ENCODE measurements at regions not wholly inside any gene's neighbourhood (a gene's known extent, or its start where the extent isn't known, plus 50 kb on each side); places are given as distances from the start of the nearest gene placed in this dataset.
"Not testable (repeated sequence)": the region's sequence is repeated elsewhere in the genome, so short reads cannot be mapped to it uniquely, and the experiment has no call there.

DNA sequence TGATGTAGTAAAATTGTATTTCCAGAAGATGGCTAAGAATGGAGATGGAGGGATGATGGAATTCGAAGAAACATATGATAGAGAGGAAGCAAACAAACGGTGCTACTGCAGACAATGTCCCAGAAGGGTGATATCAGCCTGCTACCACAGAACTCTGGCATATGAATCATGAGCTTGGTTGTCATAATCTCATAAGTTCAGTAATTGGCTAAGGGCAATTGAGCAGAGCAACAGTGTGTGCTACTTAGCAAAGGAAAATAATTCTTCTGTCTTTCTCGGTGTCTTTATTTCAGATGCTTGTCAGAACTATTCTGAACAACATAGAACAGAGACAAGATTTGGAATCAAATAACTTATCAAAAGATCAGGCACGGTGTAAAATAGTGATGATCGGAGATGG lies 407.3 kb downstream of the GBE1 start:
- Histone ChIP-seq H3K36me3 (ENCODE audit: insufficient read depth, low read length) (no peaks in the 10 kb centered on the region), H3K4me3 (ENCODE audit: low read length) (no peak overlapping the region), H3K4me2 (ENCODE audit: low read length) (no peak overlapping the region), H3K4me1 (ENCODE audit: control insufficient read depth, insufficient read depth, low read length) (no peaks in the 10 kb centered on the region), H3K9me3 (replicated peaks; ENCODE audit: low read length) (no peaks in the 10 kb centered on the region), H3K27me3 (ENCODE audit: control insufficient read depth, insufficient read depth, low read length) (no peaks in the 10 kb centered on the region), H3K9ac (ENCODE audit: low read depth, low read length) (no peak overlapping the region)

DNA sequence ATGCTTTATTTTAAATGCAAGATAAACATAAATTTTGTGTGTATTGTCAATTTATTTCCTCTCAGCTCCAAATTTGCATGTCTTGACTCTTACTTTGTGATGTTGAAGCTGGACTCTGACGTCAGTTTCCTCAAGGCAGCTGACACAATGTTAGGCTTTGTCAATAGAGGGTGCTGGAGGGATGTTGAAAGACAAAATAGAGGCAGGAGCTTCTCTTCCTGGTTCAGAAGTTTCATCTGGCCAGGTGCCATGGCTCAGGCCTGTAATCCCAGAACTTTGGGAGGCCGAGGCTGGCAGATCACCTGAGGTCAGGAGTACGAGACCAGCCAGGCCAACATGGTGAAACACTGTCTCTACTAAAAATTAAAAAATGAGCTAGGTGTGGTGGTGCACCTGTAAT lies 408.6 kb downstream of the GBE1 start:
- Histone ChIP-seq H3K4me2 (ENCODE audit: low read length) (no peak overlapping the region), H3K9ac (ENCODE audit: low read depth, low read length) (no peak overlapping the region), H3K27me3 (ENCODE audit: control insufficient read depth, insufficient read depth, low read length) (no peaks in the 10 kb centered on the region), H3K4me3 (ENCODE audit: low read length) (no peak overlapping the region), H3K36me3 (ENCODE audit: insufficient read depth, low read length) (no peaks in the 10 kb centered on the region), H3K9me3 (replicated peaks; ENCODE audit: low read length) (no peaks in the 10 kb centered on the region), H3K4me1 (ENCODE audit: control insufficient read depth, insufficient read depth, low read length) (no peaks in the 10 kb centered on the region)

DNA sequence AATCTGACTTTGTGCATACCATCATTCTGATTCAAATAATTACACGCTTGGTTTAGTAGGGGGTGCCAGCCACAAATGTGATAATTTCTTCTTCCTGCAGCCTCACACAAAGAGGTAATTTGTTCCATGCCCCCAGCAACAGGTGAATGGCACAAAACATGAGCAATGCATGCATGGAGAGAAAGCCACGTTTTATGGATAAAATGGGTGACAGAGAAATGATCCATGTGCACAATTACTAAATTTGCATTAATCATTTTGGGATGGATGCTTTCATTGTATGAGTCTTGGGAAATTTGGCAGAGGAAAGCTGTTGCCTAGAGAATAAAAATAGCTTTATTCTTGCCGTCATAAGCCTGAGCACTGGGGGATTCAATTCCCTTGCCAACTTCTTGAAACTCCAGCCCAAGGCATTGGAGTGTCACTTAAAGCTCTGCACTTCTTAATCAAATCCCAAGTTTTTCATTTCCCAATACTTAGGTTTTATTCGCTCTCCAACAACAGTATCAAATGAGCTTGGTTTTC lies 411.6 kb downstream of the GBE1 start:
- H3K4me3 ChIP-seq (ENCODE audit: low read length) = no peak overlapping the region

DNA sequence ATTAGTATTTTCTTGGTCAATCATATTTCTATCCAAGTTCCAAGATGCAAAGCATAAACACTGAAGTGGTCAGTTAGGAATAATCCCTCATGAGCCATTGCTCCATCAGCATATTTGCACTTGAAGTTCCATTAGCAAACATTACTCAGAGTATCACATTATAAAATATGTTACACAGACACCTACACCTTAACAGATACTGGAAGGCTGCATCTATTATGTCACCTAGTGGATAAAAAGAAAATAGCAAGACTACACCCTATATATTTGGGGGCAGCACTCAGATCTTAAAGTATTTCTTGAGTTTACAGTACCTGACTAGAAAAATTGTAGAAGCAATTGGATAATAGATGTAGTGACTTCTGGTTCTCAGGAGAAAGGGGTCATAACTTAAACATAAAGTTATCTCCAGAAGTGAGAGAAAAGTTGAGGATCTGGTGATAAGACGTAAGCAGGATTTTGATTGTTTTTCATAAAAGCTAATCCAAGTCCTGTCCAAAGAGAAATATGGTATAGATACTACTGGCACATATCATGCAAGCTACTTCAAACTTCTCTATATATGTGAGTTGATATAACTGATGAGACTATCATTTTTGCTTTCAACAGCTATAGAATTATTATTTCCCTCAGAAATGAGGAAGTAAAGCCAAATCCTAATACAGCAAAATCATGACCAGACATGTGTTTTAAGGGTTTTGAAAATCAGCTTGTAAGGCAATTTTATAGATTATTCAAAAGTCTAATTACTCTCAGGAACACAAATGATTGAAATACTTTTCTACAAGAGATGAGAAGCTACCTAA lies 422.2 kb downstream of the GBE1 start:
- Histone ChIP-seq H3K9me3 (replicated peaks; ENCODE audit: low read length) (no peaks in the 10 kb centered on the region), H3K36me3 (ENCODE audit: insufficient read depth, low read length) (no peaks in the 10 kb centered on the region), H3K4me1 (ENCODE audit: control insufficient read depth, insufficient read depth, low read length) (no peaks in the 10 kb centered on the region), H3K9ac (ENCODE audit: low read depth, low read length) (no peak overlapping the region), H3K4me2 (ENCODE audit: low read length) (no peak overlapping the region), H3K4me3 (ENCODE audit: low read length) (no peak overlapping the region), H3K27me3 (ENCODE audit: control insufficient read depth, insufficient read depth, low read length) (no peaks in the 10 kb centered on the region)

More for the DNA sequence above, 411.6 kb downstream of the GBE1 start:
- H3K9ac ChIP-seq (ENCODE audit: low read depth, low read length) = no peak overlapping the region
- no peaks in the 10 kb centered on the region for H3K4me1 ChIP-seq (ENCODE audit: control insufficient read depth, insufficient read depth, low read length)
- H3K36me3 ChIP-seq (ENCODE audit: insufficient read depth, low read length) = no peaks in the 10 kb centered on the region
- H3K27me3 ChIP-seq (ENCODE audit: control insufficient read depth, insufficient read depth, low read length) = no peaks in the 10 kb centered on the region
- H3K9me3 ChIP-seq (replicated peaks; ENCODE audit: low read length) = no peaks in the 10 kb centered on the region
- no peak overlapping the region for H3K4me2 ChIP-seq (ENCODE audit: low read length)

DNA sequence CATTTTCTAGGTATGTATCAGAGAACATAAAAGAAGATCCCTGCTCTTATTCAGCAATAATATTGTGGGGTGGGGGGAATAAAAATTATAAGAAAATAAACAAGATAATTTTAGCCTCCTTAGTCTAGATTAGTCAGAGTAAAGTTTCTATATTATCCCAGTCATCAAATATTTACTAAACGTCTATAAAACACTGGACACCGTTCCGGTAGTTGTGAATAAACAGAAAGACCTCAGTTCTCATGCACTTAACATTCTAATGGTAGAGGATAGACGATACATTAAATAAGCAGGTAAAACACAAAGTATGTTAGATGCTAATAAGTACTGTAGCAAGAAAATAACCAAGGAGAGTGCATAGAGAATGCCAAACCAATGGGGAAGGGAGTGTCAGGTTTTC lies 425.0 kb downstream of the GBE1 start:
- Histone ChIP-seq H3K4me1 (ENCODE audit: control insufficient read depth, insufficient read depth, low read length) (no peaks in the 10 kb centered on the region), H3K4me3 (ENCODE audit: low read length) (no peak overlapping the region), H3K4me2 (ENCODE audit: low read length) (no peak overlapping the region), H3K9ac (ENCODE audit: low read depth, low read length) (no peak overlapping the region), H3K36me3 (ENCODE audit: insufficient read depth, low read length) (no peaks in the 10 kb centered on the region), H3K9me3 (replicated peaks; ENCODE audit: low read length) (no peaks in the 10 kb centered on the region), H3K27me3 (ENCODE audit: control insufficient read depth, insufficient read depth, low read length) (no peaks in the 10 kb centered on the region)

DNA sequence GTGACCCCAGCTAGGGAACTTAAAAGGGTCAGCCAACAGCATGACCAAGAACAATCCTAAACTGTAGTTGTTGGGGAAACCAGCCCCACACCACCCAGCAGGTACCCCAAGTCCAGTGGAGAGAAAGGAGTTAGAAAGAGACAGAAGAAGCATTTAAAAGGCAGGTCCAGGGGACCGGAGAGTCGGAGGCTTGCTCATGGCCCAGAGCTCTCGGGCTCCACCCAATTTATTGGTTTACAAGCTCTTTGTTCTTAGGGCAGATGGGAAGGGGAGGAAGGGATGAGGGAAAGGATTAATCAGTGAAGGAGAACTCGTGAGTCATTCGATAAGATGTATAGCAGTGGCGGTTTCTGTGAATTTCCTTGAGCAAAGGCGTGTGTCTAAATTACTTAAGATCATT lies 431.6 kb downstream of the GBE1 start:
- H3K4me3 ChIP-seq (ENCODE audit: low read length); H3K36me3 ChIP-seq (ENCODE audit: insufficient read depth, low read length); H3K4me2 ChIP-seq (ENCODE audit: low read length); H3K4me1 ChIP-seq (ENCODE audit: control insufficient read depth, insufficient read depth, low read length); H3K27me3 ChIP-seq (ENCODE audit: control insufficient read depth, insufficient read depth, low read length); H3K9ac ChIP-seq (ENCODE audit: low read depth, low read length); H3K9me3 ChIP-seq (replicated peaks; ENCODE audit: low read length): not testable (repeated sequence)

DNA sequence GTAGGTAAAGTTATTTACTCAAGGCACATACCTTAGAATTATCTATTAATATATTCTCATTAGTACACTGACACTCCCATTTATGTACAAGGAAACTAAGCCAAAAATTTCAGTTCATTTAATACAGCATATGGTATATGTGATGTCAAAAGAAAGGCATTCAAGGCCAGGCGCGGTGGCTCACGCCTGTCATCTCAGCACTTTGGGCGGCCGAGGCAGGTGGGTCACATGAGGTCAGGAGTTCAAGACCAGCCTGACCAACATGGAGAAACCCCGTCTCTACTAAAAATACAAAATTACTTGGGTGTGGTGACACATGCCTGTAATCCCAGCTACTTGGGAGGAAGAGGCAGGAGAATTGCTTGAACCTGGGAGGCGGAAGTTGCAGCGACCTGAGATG lies 435.2 kb downstream of the GBE1 start:
- H3K4me1 ChIP-seq (ENCODE audit: control insufficient read depth, insufficient read depth, low read length) = no peaks in the 10 kb centered on the region
- no peak overlapping the region for H3K4me2 ChIP-seq (ENCODE audit: low read length)
- no peak overlapping the region for H3K9ac ChIP-seq (ENCODE audit: low read depth, low read length)
- no peaks in the 10 kb centered on the region for H3K9me3 ChIP-seq (replicated peaks; ENCODE audit: low read length)
- H3K4me3 ChIP-seq (ENCODE audit: low read length) = no peak overlapping the region
- H3K27me3 ChIP-seq (ENCODE audit: control insufficient read depth, insufficient read depth, low read length) = no peaks in the 10 kb centered on the region
- no peaks in the 10 kb centered on the region for H3K36me3 ChIP-seq (ENCODE audit: insufficient read depth, low read length)

DNA sequence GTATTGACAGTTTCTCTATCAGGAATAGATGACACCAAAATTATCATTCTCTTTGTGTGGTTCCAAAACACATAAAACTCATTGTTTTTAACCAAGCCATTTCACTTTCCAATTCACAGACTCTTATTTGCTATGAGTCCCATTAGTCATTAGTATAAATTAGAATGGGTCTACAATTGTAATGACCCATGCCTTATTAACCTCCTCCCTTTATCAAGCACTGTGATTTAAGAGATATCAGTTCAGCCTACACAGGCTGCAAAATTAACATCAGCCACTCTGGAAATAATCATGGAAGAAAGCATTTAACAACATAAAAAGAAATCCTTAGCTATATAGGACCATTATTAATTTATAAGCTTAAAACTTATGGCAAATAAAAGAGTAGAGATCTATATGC lies 440.6 kb downstream of the GBE1 start:
- Histone ChIP-seq H3K4me2 (ENCODE audit: low read length) (no peak overlapping the region), H3K9ac (ENCODE audit: low read depth, low read length) (no peak overlapping the region), H3K4me1 (ENCODE audit: control insufficient read depth, insufficient read depth, low read length) (no peaks in the 10 kb centered on the region), H3K4me3 (ENCODE audit: low read length) (no peak overlapping the region), H3K36me3 (ENCODE audit: insufficient read depth, low read length) (no peaks in the 10 kb centered on the region), H3K27me3 (ENCODE audit: control insufficient read depth, insufficient read depth, low read length) (no peaks in the 10 kb centered on the region), H3K9me3 (replicated peaks; ENCODE audit: low read length) (no peaks in the 10 kb centered on the region)

DNA sequence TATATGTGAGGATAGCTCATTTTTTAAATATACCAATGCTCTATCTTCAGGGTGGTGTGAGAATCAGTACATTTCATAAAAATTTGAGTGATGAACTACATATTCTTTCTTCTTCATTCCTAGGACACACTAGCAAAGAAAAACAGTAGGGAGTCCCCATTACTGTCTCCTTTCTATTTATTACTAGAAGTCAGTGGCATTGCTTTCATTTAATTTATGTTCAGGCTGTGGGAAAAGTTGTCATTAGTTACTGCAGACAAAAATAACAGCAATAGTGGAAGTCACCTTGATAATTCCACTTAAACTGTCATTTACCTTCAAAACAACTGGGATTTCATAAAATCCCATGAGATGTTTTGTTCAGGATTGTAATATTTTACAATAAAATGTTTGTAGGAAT lies 446.4 kb downstream of the GBE1 start:
- Histone ChIP-seq H3K4me2 (ENCODE audit: low read length) (no peak overlapping the region), H3K36me3 (ENCODE audit: insufficient read depth, low read length) (no peaks in the 10 kb centered on the region), H3K4me1 (ENCODE audit: control insufficient read depth, insufficient read depth, low read length) (no peaks in the 10 kb centered on the region), H3K9me3 (replicated peaks; ENCODE audit: low read length) (no peaks in the 10 kb centered on the region), H3K4me3 (ENCODE audit: low read length) (no peak overlapping the region), H3K9ac (ENCODE audit: low read depth, low read length) (no peak overlapping the region), H3K27me3 (ENCODE audit: control insufficient read depth, insufficient read depth, low read length) (no peaks in the 10 kb centered on the region)

DNA sequence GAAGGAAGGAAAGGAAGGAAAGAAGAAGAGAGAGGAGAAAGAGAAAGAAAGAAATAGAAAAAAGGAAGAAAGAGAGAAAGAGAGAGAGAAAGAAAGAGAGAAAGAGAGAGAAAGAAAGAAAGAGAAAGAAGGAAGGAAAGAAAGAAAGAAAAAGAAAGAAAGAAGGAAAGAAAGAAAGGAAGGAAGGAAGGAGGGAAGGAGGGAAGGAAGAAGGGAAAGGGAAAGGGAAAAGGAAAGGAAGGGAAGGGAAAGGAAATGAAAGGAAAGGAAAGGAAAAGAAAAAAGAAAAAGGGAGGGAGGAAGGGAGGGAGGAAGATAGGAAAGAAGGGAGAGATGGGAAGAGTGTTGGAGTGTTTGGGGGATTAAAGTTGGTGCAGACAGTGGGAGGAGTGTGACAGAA lies 450.1 kb downstream of the GBE1 start:
- H3K4me2 ChIP-seq (ENCODE audit: low read length) = no peak overlapping the region
- H3K9me3 ChIP-seq (replicated peaks; ENCODE audit: low read length) = no peaks in the 10 kb centered on the region
- no peak overlapping the region for H3K4me3 ChIP-seq (ENCODE audit: low read length)
- peaks cover 9% of the 10 kb centered on the region for H3K4me1 ChIP-seq (ENCODE audit: control insufficient read depth, insufficient read depth, low read length)
- H3K27me3 ChIP-seq (ENCODE audit: control insufficient read depth, insufficient read depth, low read length) = no peaks in the 10 kb centered on the region
- H3K36me3 ChIP-seq (ENCODE audit: insufficient read depth, low read length) = no peaks in the 10 kb centered on the region
- H3K9ac ChIP-seq (ENCODE audit: low read depth, low read length) = no peak overlapping the region

DNA sequence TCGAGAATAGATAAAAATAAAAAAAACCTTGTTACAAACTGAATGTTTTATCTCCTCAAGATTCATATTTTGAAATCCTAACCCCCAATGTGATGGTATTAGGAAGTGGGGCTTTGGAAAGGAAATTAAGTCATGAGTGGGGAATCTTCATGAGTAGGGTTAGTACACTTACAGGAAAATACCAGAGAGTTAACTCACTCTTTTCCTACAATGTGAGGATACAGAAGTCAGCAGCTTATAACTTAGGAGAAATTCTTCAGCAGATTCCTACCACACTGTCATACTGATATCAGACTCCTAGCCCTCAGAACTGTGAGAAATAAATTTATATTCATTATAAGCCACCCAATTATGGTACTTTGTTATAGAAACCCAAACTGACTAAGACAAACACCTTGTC lies 453.1 kb downstream of the GBE1 start:
- Histone ChIP-seq H3K36me3 (ENCODE audit: insufficient read depth, low read length) (no peaks in the 10 kb centered on the region), H3K9ac (ENCODE audit: low read depth, low read length) (no peak overlapping the region), H3K4me3 (ENCODE audit: low read length) (no peak overlapping the region), H3K9me3 (replicated peaks; ENCODE audit: low read length) (no peaks in the 10 kb centered on the region), H3K27me3 (ENCODE audit: control insufficient read depth, insufficient read depth, low read length) (no peaks in the 10 kb centered on the region), H3K4me2 (ENCODE audit: low read length) (no peak overlapping the region), H3K4me1 (ENCODE audit: control insufficient read depth, insufficient read depth, low read length) (peaks cover 9% of the 10 kb centered on the region)

DNA sequence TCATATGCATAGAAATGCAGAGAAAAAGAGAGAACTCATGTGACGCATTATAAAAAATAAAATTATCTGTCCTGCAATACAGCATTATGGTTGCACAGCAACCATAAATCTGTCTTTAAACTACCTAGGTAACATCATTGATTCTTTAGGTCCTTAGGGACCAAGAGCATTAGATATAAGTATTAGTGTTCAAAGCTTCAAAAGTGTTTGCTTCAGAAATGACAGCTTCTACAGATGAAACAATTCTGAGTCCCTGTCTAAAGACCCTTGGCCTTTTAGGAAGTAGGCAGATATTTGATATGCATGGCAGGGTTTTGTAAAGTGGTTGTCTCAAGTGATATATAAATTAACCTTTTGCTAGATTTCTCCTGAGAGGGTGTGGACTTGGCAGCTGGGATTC lies 454.2 kb downstream of the GBE1 start:
- Histone ChIP-seq H3K9ac (ENCODE audit: low read depth, low read length) (no peak overlapping the region), H3K27me3 (ENCODE audit: control insufficient read depth, insufficient read depth, low read length) (no peaks in the 10 kb centered on the region), H3K4me1 (ENCODE audit: control insufficient read depth, insufficient read depth, low read length) (peaks cover 9% of the 10 kb centered on the region), H3K4me2 (ENCODE audit: low read length) (no peak overlapping the region), H3K36me3 (ENCODE audit: insufficient read depth, low read length) (no peaks in the 10 kb centered on the region), H3K4me3 (ENCODE audit: low read length) (no peak overlapping the region), H3K9me3 (replicated peaks; ENCODE audit: low read length) (no peaks in the 10 kb centered on the region)

Data from skeletal muscle satellite cell (primary cell).